ENCODE measurements at regions not wholly inside any gene's neighbourhood (a gene's known extent, or its start where the extent isn't known, plus 50 kb on each side); places are given as distances from the start of the nearest gene placed in this dataset.

DNA sequence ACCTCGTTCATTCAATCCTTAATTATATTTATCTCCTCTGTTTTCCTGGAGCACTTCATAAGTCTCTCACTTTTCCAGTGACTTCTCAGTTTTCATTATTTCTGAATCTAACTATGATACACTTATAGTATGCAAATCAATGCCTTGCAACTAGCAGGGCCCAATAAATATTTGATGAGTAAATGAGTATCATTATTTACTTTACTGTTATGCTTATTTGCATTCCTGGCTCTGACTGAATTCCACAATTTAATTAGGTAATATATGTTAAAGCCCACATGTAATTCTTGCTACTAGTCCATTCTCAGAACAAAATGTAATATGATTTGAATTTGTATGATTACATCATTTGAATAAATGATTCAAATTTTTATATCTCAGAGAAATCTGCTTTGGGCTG is 1595.1 kb upstream of the MIR17HG start:
- Mint-ChIP-seq H3K27me3 (ENCODE audit: low read depth in 3 of 3) (no peaks in the 10 kb centered on the region), H3K4me3 (no peak overlapping the region), H3K27ac (no peak overlapping the region), H3K9me3 (peaks cover 2 to 20% (median 8%) of the 10 kb centered on the region in 6 donors), H3K4me1 (no peaks in the 10 kb centered on the region), H3K36me3 (no peaks in the 10 kb centered on the region)
- no peak for DNase-seq

- H3K36me3 Mint-ChIP-seq, result no peaks in the 10 kb centered on the region
- no peaks in the 10 kb centered on the region for H3K4me1 Mint-ChIP-seq
- H3K27ac Mint-ChIP-seq, result no peak overlapping the region
- H3K9me3 Mint-ChIP-seq, result peaks cover 1 to 22% (median 7%) of the 10 kb centered on the region in 6 donors
- no peak for DNase-seq
- H3K27me3 Mint-ChIP-seq (ENCODE audit: low read depth in 3 of 3), result no peaks in the 10 kb centered on the region
- no peak overlapping the region for H3K4me3 Mint-ChIP-seq
Measured at GRCh38 chr13:89755729-89756492, 1591.6 kb upstream of the MIR17HG start.

DNA sequence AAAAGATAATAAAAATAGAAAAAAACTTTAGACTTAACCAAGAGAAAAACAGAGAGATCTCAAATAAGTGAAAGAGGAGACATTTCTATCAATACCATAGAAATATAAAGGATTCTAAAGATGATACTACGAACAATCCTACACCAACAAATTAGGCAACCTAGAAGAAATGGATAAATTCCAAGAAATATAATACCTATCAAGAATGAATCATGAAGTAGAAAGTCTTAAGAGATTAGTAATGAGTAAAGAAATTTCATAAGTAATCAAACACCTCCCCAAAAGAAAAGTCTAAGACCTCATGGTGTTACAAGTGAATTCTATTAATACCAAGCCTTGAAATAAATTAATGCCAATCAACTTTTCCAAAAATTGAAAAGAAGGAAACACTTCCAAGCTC is 1584.5 kb upstream of the MIR17HG start:
- peaks cover 7 to 24% (median 12%) of the 10 kb centered on the region in 6 donors for H3K9me3 Mint-ChIP-seq
- H3K27me3 Mint-ChIP-seq (ENCODE audit: low read depth in 3 of 3), result no peaks in the 10 kb centered on the region
- no peaks in the 10 kb centered on the region for H3K36me3 Mint-ChIP-seq
- no peak overlapping the region for H3K4me3 Mint-ChIP-seq
- DNase-seq, result no peak
- H3K4me1 Mint-ChIP-seq, result no peaks in the 10 kb centered on the region
- H3K27ac Mint-ChIP-seq, result no peak overlapping the region

DNA sequence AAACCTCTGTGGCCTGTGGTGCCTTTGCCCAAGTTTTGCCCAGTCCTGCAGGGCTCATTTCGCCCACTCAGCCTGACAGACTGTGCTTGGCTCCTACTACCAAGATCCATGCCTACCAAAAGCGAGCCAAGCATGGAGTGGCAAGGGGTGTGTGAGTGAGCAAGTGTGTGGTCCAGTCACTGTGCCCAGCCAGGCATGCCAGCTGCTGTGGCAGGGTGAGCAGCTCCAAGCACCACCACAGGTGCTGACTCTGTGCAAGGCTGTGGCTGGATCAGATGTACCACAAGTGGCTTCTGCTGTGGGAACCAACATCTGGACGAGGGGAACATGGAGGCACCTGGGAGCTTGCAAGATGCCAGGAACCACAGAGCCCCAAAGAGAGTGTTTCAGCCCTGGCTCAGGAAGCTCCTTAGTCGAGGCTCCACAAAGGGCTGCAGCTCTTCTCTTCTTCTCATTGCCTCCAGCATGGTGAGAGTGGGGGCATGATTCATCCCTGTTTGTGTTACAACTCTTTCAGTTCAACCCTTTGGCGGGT is 1564.2 kb upstream of the MIR17HG start:
- DNase-seq, result no peak
- Mint-ChIP-seq H3K4me1 (no peaks in the 10 kb centered on the region), H3K27me3 (ENCODE audit: low read depth in 3 of 3) (peaks cover 0 to 2% (median 0%) of the 10 kb centered on the region in 3 donors), H3K4me3 (no peak overlapping the region), H3K27ac (no peak overlapping the region), H3K36me3 (no peaks in the 10 kb centered on the region), H3K9me3 (peaks cover 8 to 32% (median 17%) of the 10 kb centered on the region in 6 donors)

DNA sequence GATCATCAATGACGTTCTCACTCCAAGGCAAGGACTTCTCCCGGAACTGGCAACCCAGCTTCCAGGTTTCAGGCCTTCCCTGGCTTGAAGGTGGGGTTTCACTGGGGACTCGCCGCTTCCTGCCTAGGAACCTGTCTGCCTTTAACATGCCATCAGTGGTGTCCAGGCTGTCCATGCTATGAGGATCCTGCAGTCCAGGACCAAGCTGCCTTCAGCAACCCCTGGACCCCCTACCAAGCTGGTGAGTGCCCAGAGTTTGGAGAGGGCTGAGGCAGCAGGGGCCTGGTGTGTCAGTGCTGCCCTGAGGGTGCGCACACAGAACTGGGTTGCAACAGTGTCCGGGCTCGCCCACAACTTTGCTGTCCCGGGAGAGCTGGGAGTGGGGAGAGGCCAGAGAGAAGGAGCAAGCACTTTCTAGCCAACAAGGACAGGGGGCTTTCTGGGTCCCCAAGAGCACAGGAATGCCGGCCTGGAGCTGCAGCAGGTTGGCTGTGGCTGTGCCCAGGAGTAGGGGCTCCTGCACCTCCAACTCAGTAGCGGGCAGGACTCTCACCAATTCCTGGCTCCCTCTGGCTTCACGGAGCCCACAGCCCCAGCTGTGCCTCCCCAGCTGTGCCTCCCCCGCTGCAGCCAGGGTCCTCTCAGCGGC is 1563.2 kb upstream of the MIR17HG start:
- no peak for DNase-seq
- no peaks in the 10 kb centered on the region for H3K36me3 Mint-ChIP-seq
- peaks cover 10 to 30% (median 21%) of the 10 kb centered on the region in 6 donors for H3K9me3 Mint-ChIP-seq
- no peaks in the 10 kb centered on the region for H3K4me1 Mint-ChIP-seq
- H3K4me3 Mint-ChIP-seq, result no peak overlapping the region
- H3K27me3 Mint-ChIP-seq (ENCODE audit: low read depth in 3 of 3), result peaks cover 0 to 2% (median 0%) of the 10 kb centered on the region in 3 donors
- no peak overlapping the region for H3K27ac Mint-ChIP-seq

- no peak overlapping the region for H3K4me3 Mint-ChIP-seq
- no peaks in the 10 kb centered on the region for H3K36me3 Mint-ChIP-seq
- peaks cover 11 to 28% (median 21%) of the 10 kb centered on the region in 6 donors for H3K9me3 Mint-ChIP-seq
- no peak overlapping the region for H3K27ac Mint-ChIP-seq
- no peaks in the 10 kb centered on the region for H3K4me1 Mint-ChIP-seq
- DNase-seq, result no peak
- peaks cover 0 to 2% (median 0%) of the 10 kb centered on the region in 3 donors for H3K27me3 Mint-ChIP-seq (ENCODE audit: low read depth in 3 of 3)
Measured at GRCh38 chr13:89786531-89786930, 1561.0 kb upstream of the MIR17HG start.

DNA sequence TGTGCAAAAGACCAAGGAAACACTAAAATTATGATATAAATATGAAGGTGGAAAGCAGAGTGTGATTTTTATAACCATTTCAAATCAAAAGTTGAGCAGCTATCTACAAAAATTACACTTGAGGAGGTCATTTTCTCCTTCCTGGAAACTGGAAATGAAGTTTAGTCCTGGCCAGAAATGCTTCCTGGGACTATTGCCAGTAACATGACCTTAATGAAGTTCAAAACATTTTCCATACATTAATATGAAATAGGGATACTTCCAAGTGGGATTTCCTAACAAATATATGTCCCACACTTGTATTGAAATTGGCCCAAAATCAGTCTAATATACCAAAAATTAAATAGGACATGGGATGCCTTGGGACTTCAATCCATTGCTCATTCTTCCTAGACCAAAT is 1556.8 kb upstream of the MIR17HG start:
- DNase-seq, result no peak
- no peaks in the 10 kb centered on the region for H3K27me3 Mint-ChIP-seq (ENCODE audit: low read depth in 3 of 3)
- no peaks in the 10 kb centered on the region for H3K4me1 Mint-ChIP-seq
- H3K36me3 Mint-ChIP-seq, result no peaks in the 10 kb centered on the region
- no peak overlapping the region for H3K27ac Mint-ChIP-seq
- peaks cover 6 to 42% (median 14%) of the 10 kb centered on the region in 6 donors for H3K9me3 Mint-ChIP-seq
- no peak overlapping the region for H3K4me3 Mint-ChIP-seq

- Mint-ChIP-seq H3K27ac (no peak overlapping the region), H3K36me3 (no peaks in the 10 kb centered on the region), H3K9me3 (peaks cover 2 to 48% (median 13%) of the 10 kb centered on the region in 6 donors), H3K4me3 (no peak overlapping the region), H3K4me1 (no peaks in the 10 kb centered on the region), H3K27me3 (ENCODE audit: low read depth in 3 of 3) (peaks cover 0 to 2% (median 0%) of the 10 kb centered on the region in 3 donors)
- DNase-seq, result no peak
Measured at GRCh38 chr13:89791971-89792630, 1555.4 kb upstream of the MIR17HG start.

DNA sequence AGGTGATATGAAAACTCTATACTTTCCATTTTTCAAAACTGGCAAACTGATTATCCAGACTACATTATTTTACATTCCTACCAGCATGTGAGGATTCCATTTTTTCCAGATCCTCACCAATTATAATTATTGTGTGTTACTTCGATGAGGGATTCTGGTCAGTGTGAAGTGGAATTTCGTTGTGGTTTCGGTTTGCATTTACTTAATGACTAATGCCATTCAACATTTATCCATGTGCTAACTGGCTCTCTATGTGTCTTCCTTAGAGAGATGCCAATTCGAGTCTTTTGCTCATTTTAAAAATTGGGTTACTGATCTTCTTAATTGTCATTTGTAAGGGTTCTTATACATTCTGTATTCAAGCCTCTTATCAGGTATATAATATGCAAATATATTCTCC is 1551.3 kb upstream of the MIR17HG start:
- peaks cover 0 to 4% (median 0%) of the 10 kb centered on the region in 3 donors for H3K27me3 Mint-ChIP-seq (ENCODE audit: low read depth in 3 of 3)
- H3K9me3 Mint-ChIP-seq, result peaks cover 6 to 47% (median 17%) of the 10 kb centered on the region in 6 donors
- no peak overlapping the region for H3K27ac Mint-ChIP-seq
- DNase-seq, result no peak
- no peak overlapping the region for H3K4me3 Mint-ChIP-seq
- H3K4me1 Mint-ChIP-seq, result no peaks in the 10 kb centered on the region
- H3K36me3 Mint-ChIP-seq, result no peaks in the 10 kb centered on the region

GRCh38 chr13:89803839-89804238 is 1543.6 kb upstream of the MIR17HG start:
- H3K27ac Mint-ChIP-seq, result no peak overlapping the region
- no peak for DNase-seq
- H3K9me3 Mint-ChIP-seq, result peaks cover 5 to 48% (median 23%) of the 10 kb centered on the region in 6 donors
- peaks cover 0 to 4% (median 0%) of the 10 kb centered on the region in 3 donors for H3K36me3 Mint-ChIP-seq
- H3K27me3 Mint-ChIP-seq (ENCODE audit: low read depth in 3 of 3), result peaks cover 0 to 2% (median under 1%) of the 10 kb centered on the region in 3 donors
- no peak overlapping the region for H3K4me3 Mint-ChIP-seq
- H3K4me1 Mint-ChIP-seq, result no peaks in the 10 kb centered on the region

DNA sequence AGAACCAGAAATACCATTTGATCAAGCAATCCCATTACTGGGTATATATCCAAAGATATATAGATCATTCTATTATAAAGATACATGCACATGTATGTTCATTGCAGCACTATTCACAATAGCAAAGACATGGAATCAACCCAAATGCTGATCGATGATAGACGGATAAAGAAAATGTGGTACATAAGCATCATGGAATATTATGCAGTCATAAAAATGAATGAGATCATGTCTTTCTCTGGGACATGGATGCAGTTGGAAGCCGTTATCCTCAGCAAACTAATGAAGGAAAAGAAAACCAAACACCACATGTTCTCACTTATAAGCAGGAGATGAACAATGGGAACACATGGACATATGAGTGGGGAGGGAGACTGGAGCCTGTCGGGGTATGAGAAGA is 1540.9 kb upstream of the MIR17HG start:
- H3K36me3 Mint-ChIP-seq, result peaks cover 0 to 4% (median 0%) of the 10 kb centered on the region in 3 donors
- H3K27ac Mint-ChIP-seq, result no peak overlapping the region
- no peak for DNase-seq
- peaks cover 0 to 2% (median 0%) of the 10 kb centered on the region in 3 donors for H3K27me3 Mint-ChIP-seq (ENCODE audit: low read depth in 3 of 3)
- no peaks in the 10 kb centered on the region for H3K4me1 Mint-ChIP-seq
- H3K9me3 Mint-ChIP-seq, result peaks cover 2 to 50% (median 21%) of the 10 kb centered on the region in 6 donors
- no peak overlapping the region for H3K4me3 Mint-ChIP-seq

DNA sequence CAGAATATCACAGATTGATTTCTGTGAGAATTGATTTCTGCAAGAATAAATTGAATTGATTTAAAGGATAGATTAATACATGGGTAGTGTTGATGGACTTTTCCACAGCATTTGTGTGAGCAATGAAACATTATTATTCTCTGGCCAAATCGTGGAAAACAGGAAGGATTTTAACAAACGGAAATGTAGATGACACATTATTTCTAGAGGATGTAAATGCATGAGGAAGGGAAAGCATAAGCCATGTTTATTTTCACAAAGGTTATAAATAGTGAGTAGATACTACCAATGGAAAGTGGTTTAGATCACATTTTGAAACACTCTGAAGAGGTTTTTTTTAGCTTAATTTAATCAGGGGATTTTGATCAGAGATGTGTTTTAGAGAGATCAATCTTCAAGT is 1534.6 kb upstream of the MIR17HG start:
- Mint-ChIP-seq H3K9me3 (peaks cover 10 to 55% (median 21%) of the 10 kb centered on the region in 6 donors), H3K36me3 (no peaks in the 10 kb centered on the region), H3K4me1 (no peaks in the 10 kb centered on the region), H3K4me3 (no peak overlapping the region), H3K27me3 (ENCODE audit: low read depth in 3 of 3) (peaks cover 0 to under 1% (median 0%) of the 10 kb centered on the region in 3 donors), H3K27ac (no peak overlapping the region)
- no peak for DNase-seq

GRCh38 chr13:89816404-89816803 is 1531.1 kb upstream of the MIR17HG start:
- H3K36me3 Mint-ChIP-seq, result no peaks in the 10 kb centered on the region
- H3K4me1 Mint-ChIP-seq, result no peaks in the 10 kb centered on the region
- H3K9me3 Mint-ChIP-seq, result peaks cover 13 to 48% (median 22%) of the 10 kb centered on the region in 6 donors
- H3K4me3 Mint-ChIP-seq, result no peak overlapping the region
- H3K27ac Mint-ChIP-seq, result no peak overlapping the region
- DNase-seq, result no peak
- H3K27me3 Mint-ChIP-seq (ENCODE audit: low read depth in 3 of 3), result no peaks in the 10 kb centered on the region

- no peak overlapping the region for H3K27ac Mint-ChIP-seq
- no peaks in the 10 kb centered on the region for H3K36me3 Mint-ChIP-seq
- H3K27me3 Mint-ChIP-seq (ENCODE audit: low read depth in 3 of 3), result no peaks in the 10 kb centered on the region
- no peak overlapping the region for H3K4me3 Mint-ChIP-seq
- DNase-seq, result no peak
- no peaks in the 10 kb centered on the region for H3K4me1 Mint-ChIP-seq
- H3K9me3 Mint-ChIP-seq, result peaks cover 6 to 14% (median 13%) of the 10 kb centered on the region in 6 donors
Measured at GRCh38 chr13:89822467-89822866, 1525.0 kb upstream of the MIR17HG start.

All from immature natural killer cell (primary cell).